Right atrium auricular region (tissue), 2 donors: ENCODE measurements at regions not wholly inside any gene's neighbourhood (a gene's known extent, or its start where the extent isn't known, plus 50 kb on each side); places are given as distances from the start of the nearest gene placed in this dataset.
A peak's percentile ranks its signal among the peaks of the same experiment; 100 is the strongest.
"Not testable (repeated sequence)": the region's sequence is repeated elsewhere in the genome, so short reads cannot be mapped to it uniquely, and the experiment has no call there.

Experiments
- DNase-seq: peaks from one replicate; pipeline ENCODE4 v3.0.0-alpha.2; 2019; ENCODE audit warnings: low spot score
- H3K27ac ChIP-seq, 2 donors: fragments of 200-600 bp; sonication (generic); 1 replicate in 1 of 2; 2 replicates in 1 of 2; pipeline ENCODE4 v1.5.1; 2016 to 2019
- H3K27me3 ChIP-seq, 2 donors: fragments of 200-600 bp; sonication (generic); one replicate each; pipeline versions ENCODE4 v1.5.1 to v1.6.0; 2017 to 2019
- H3K36me3 ChIP-seq: fragments of 200-600 bp; sonication (generic); one replicate; pipeline ENCODE4 v1.5.1; 2016
- H3K4me1 ChIP-seq, 2 donors: fragments of 200-600 bp; sonication (generic); one replicate each; pipeline versions ENCODE4 v1.5.1 to v1.6.0; 2017 to 2019
- H3K4me3 ChIP-seq, 2 donors: fragments of 200-600 bp; sonication (generic); 1 replicate in 1 of 2; 2 replicates in 1 of 2; pipeline ENCODE4 v1.5.1; 2017 to 2019; ENCODE audit warnings: mild to moderate bottlenecking in 1 of 2, moderate library complexity in 1 of 2
- H3K9me3 ChIP-seq, 2 donors: fragments of 200-600 bp; sonication (generic); one replicate each; pipeline ENCODE4 v1.5.1; 2019
- CTCF ChIP-seq, 2 donors: fragments of 200-600 bp; sonication (generic); IDR thresholded peaks; one replicate each; pipeline ENCODE4 v1.5.1; 2019; ENCODE audit warnings: antibody characterized with exemption in 2 of 2

DNA sequence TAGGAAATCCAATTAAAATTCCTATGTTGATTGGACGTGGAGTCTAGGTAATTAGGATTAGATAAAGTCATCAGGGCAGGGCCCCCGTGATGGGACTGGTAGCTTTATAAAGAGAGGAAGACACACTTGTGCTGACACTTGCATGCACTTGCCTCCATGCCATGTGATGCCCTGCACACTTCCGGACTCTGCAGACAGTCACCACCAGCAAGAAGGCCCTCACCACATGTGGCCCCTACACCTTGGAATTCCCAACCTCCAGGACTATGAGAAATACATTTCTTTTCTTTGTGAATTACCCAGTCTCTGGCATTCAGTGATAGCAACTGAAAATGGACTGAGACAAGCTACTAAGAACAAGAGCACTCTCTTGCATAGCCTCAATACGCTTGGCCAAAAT is 90.6 kb downstream of the CRYGS start:
- no peaks in the 10 kb centered on the region for H3K9me3 ChIP-seq
- no peak overlapping the region for H3K4me3 ChIP-seq
- H3K4me1 ChIP-seq, result no peaks in the 10 kb centered on the region
- no peak for TF ChIP-seq CTCF (IDR thresholded peaks at IDR 0.05)
- H3K27me3 ChIP-seq, result no peaks in the 10 kb centered on the region
- no peaks in the 10 kb centered on the region for H3K36me3 ChIP-seq
- no peak for DNase-seq
- H3K27ac ChIP-seq, result no peak overlapping the region

DNA sequence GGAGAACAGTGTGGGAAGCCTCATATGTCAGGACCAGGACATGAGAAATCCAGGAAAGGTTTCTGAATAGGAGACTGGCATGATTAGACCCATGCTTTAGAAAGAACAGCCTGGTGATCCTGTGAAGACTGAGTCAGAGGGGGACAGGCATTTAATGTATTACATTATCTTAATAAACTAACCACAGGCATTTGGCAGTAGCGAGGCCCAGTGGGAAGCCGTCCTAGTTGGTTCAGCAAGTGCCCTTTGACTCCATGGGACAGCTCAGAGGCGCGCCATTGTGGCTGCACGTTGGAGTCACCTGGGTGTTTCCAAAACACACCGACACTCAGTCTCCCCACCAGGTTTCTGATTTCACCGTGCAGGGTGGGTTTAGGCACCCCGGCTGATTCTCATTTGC is 90.5 kb upstream of the DGKG start:
- Histone ChIP-seq H3K27ac (no peak overlapping the region), H3K9me3 (no peaks in the 10 kb centered on the region), H3K4me3 (no peak overlapping the region), H3K27me3 (no peaks in the 10 kb centered on the region), H3K36me3 (no peaks in the 10 kb centered on the region), H3K4me1 (no peaks in the 10 kb centered on the region)
- no peak for DNase-seq
- no peak for TF ChIP-seq CTCF (IDR thresholded peaks at IDR 0.05)

DNA sequence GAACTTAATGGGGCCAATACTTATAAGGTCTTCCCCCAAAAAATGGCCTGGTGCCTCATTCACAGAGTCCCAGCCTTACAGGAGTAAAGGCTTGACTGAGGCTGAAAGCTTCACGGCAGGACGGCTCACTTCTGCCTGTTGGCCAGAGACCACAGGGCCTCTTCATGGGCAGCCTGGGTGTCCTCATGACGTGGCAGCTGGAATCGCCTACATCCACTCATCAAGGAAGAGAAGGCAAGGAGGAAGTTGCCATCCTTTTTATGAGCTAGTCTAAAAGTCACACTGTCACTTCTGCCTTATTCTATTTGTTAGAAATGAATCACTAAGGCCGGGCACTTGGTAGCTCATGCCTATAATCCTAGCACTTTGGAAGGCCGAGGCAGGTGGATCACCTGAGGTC is 89.3 kb upstream of the DGKG start:
- no peak overlapping the region for H3K27ac ChIP-seq
- H3K36me3 ChIP-seq, result no peaks in the 10 kb centered on the region
- H3K9me3 ChIP-seq, result no peaks in the 10 kb centered on the region
- TF ChIP-seq CTCF (IDR thresholded peaks at IDR 0.05), result no peak
- H3K4me3 ChIP-seq, result no peak overlapping the region
- no peaks in the 10 kb centered on the region for H3K4me1 ChIP-seq
- no peak for DNase-seq
- H3K27me3 ChIP-seq, result no peaks in the 10 kb centered on the region

- no peak for DNase-seq
Observed at GRCh38 chr3:186444974-186445373, 82.9 kb upstream of the DGKG start.

GRCh38 chr3:186444288-186444687 is 82.3 kb upstream of the DGKG start:
- TF ChIP-seq CTCF (IDR thresholded peaks at IDR 0.05), result no peak
- Histone ChIP-seq H3K27me3 (no peaks in the 10 kb centered on the region), H3K4me3 (no peak overlapping the region), H3K36me3 (no peaks in the 10 kb centered on the region), H3K27ac (no peak overlapping the region), H3K9me3 (no peaks in the 10 kb centered on the region), H3K4me1 (peaks cover 0 to 7% of the 10 kb centered on the region in 2 donors)
- DNase-seq, result no peak

More at GRCh38 chr3:186444974-186445373, 82.9 kb upstream of the DGKG start:
- Histone ChIP-seq H3K27me3 (no peaks in the 10 kb centered on the region), H3K9me3 (no peaks in the 10 kb centered on the region), H3K4me3 (no peak overlapping the region), H3K27ac (no peak overlapping the region), H3K4me1 (peaks cover 0 to 7% of the 10 kb centered on the region in 2 donors), H3K36me3 (no peaks in the 10 kb centered on the region)
- TF ChIP-seq CTCF (IDR thresholded peaks at IDR 0.05), result no peak

DNA sequence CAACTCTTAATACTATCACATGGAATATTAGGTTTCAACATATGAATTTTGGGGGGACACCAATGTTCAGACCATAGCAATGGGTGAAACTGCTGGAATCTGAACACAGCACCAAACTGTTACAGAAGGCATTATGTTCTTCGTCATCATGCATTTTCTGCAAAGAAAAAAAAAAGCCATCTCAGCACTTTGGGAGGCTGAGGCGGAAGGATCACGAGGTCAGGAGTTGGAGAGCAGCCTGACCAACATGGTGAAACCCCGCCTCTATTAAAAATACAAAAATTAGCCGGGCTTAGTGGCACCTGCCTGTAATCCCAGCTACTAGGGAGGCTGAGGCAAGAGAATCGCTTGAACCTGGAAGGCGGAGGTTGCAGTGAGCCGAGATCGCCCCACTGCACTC is 80.9 kb upstream of the DGKG start:
- not testable (repeated sequence) for H3K4me1 ChIP-seq, H3K4me3 ChIP-seq, DNase-seq, H3K27me3 ChIP-seq, H3K9me3 ChIP-seq, H3K36me3 ChIP-seq
- peak overlapping the region in 1 of 2 donors; percentile 51 for H3K27ac ChIP-seq
